MG63 (cell line): ENCODE measurements at regions not wholly inside any gene's neighbourhood (a gene's known extent, or its start where the extent isn't known, plus 50 kb on each side); places are given as distances from the start of the nearest gene placed in this dataset.

Experiments used
- DNase-seq: peaks from one replicate; pipeline ENCODE4 v3.0.0-alpha.2; 2020
- H3K27me3 ChIP-seq: fragments of 250-450 bp; sonication (Bioruptor Pico); 2 replicates; pipeline ENCODE4 v1.5.1; 2020; ENCODE audit warnings: mild to moderate bottlenecking, moderate library complexity
- H3K36me3 ChIP-seq: fragments of 250-450 bp; sonication (Bioruptor Pico); 2 replicates; pipeline ENCODE4 v1.5.1; 2020; ENCODE audit warnings: mild to moderate bottlenecking, moderate library complexity
- H3K4me3 ChIP-seq: fragments of 250-450 bp; sonication (Bioruptor Pico); 2 replicates; pipeline ENCODE4 v1.5.1; 2020; ENCODE audit warnings: mild to moderate bottlenecking, moderate library complexity
- H3K9me3 ChIP-seq: fragments of 250-450 bp; sonication (Bioruptor Pico); 2 replicates; pipeline ENCODE4 v1.5.1; 2020; ENCODE audit warnings: mild to moderate bottlenecking, moderate library complexity

GRCh38 chr6:63430985-63431519 is 111.3 kb upstream of the LGSN start:
- no peak for DNase-seq
- H3K4me3 ChIP-seq: no peak overlapping the region
- no peaks in the 10 kb centered on the region for H3K9me3 ChIP-seq
- no peaks in the 10 kb centered on the region for H3K36me3 ChIP-seq
- H3K27me3 ChIP-seq: no peaks in the 10 kb centered on the region

DNA sequence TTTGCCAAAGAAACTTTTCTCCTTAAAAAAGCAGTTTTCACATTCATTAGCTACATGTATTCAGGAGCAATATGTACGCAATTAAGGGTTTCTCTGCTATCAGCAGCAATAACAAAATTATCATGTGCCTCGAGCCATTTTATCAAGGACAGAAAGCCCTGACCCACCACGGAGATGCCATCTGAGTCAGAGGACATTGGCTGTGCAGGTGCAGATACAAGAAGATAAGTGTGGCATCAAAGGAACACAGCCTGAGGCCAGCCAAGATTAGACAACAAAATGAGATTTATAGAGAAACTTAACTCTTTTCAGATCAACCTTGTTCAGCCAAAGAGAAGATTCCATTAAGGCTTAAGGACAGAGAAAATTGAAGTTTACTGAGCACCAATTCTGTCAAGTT is 115.2 kb upstream of the LGSN start:
- Histone ChIP-seq H3K4me3 (no peak overlapping the region), H3K27me3 (no peaks in the 10 kb centered on the region), H3K36me3 (no peaks in the 10 kb centered on the region), H3K9me3 (no peaks in the 10 kb centered on the region)
- DNase-seq: no peak

- Histone ChIP-seq H3K4me3 (no peak overlapping the region), H3K27me3 (no peaks in the 10 kb centered on the region), H3K36me3 (no peaks in the 10 kb centered on the region), H3K9me3 (no peaks in the 10 kb centered on the region)
- DNase-seq: no peak
Measured at GRCh38 chr6:63436356-63436755, 116.6 kb upstream of the LGSN start.

GRCh38 chr6:63437058-63437457 is 117.3 kb upstream of the LGSN start:
- Histone ChIP-seq H3K4me3 (no peak overlapping the region), H3K9me3 (no peaks in the 10 kb centered on the region), H3K36me3 (no peaks in the 10 kb centered on the region), H3K27me3 (no peaks in the 10 kb centered on the region)
- no peak for DNase-seq

- Histone ChIP-seq H3K36me3 (no peaks in the 10 kb centered on the region), H3K27me3 (no peaks in the 10 kb centered on the region), H3K4me3 (no peak overlapping the region), H3K9me3 (no peaks in the 10 kb centered on the region)
- no peak for DNase-seq
Measured at GRCh38 chr6:63440057-63440456, 120.3 kb upstream of the LGSN start.

- H3K27me3 ChIP-seq: no peaks in the 10 kb centered on the region
- no peak for DNase-seq
- H3K4me3 ChIP-seq: no peak overlapping the region
- H3K9me3 ChIP-seq: no peaks in the 10 kb centered on the region
- H3K36me3 ChIP-seq: no peaks in the 10 kb centered on the region
Measured at GRCh38 chr6:63440594-63440993, 120.8 kb upstream of the LGSN start.

- Histone ChIP-seq H3K36me3 (no peaks in the 10 kb centered on the region), H3K27me3 (no peaks in the 10 kb centered on the region), H3K9me3 (no peaks in the 10 kb centered on the region), H3K4me3 (no peak overlapping the region)
- DNase-seq: no peak
Measured at GRCh38 chr6:63441266-63441956, 121.6 kb upstream of the LGSN start.

GRCh38 chr6:63442870-63443269 is 123.1 kb upstream of the LGSN start:
- H3K36me3 ChIP-seq: no peaks in the 10 kb centered on the region
- no peaks in the 10 kb centered on the region for H3K9me3 ChIP-seq
- H3K4me3 ChIP-seq: no peak overlapping the region
- H3K27me3 ChIP-seq: no peaks in the 10 kb centered on the region
- DNase-seq: no peak

- H3K9me3 ChIP-seq: no peaks in the 10 kb centered on the region
- no peaks in the 10 kb centered on the region for H3K36me3 ChIP-seq
- H3K4me3 ChIP-seq: no peak overlapping the region
- DNase-seq: no peak
- no peaks in the 10 kb centered on the region for H3K27me3 ChIP-seq
Measured at GRCh38 chr6:63444768-63445167, 125.0 kb upstream of the LGSN start.

DNA sequence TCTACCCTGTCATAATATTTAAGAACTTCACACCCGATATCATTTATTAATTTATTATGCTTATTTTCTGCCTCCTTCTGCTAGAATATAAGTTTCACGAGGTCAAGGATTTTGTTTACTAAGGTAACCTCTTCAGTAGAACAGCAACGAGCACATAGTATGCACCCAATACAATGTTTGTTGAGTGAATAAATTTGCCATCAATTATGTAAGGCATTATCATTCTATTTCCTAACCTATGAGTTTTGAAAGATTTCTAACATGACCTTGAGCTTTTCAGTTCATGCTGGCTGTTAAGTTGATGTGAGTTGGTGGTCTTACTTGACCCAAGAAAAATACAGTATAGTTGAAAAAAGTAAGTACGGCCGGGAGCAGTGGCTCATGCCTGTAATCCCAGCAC is 125.9 kb upstream of the LOC128125822 start:
- DNase-seq: no peak
- no peaks in the 10 kb centered on the region for H3K27me3 ChIP-seq
- H3K4me3 ChIP-seq: no peak overlapping the region
- no peaks in the 10 kb centered on the region for H3K9me3 ChIP-seq
- H3K36me3 ChIP-seq: no peaks in the 10 kb centered on the region

DNA sequence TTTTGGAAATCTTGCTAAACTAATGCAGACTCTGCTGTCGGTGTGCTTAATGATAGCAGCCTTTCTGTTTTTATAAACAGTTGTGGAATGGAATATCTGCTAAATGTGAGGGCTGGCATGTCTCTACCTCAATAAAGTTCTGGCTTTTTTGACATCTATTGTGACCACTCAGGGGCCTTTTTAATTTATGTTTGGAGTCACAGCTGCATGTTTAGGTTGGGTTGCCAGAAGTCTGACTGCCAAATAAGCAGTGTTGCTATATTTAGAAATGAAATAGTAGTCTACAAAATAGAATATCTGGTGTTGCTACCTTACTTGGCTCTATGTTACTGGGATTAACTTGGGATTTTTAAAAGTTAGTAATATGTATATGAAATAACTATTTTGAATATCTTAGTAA is 125.1 kb upstream of the LOC128125822 start:
- H3K4me3 ChIP-seq: no peak overlapping the region
- H3K36me3 ChIP-seq: no peaks in the 10 kb centered on the region
- DNase-seq: no peak
- no peaks in the 10 kb centered on the region for H3K9me3 ChIP-seq
- H3K27me3 ChIP-seq: no peaks in the 10 kb centered on the region

GRCh38 chr6:63448229-63448628 is 124.1 kb upstream of the LOC128125822 start:
- no peaks in the 10 kb centered on the region for H3K27me3 ChIP-seq
- H3K9me3 ChIP-seq: no peaks in the 10 kb centered on the region
- no peaks in the 10 kb centered on the region for H3K36me3 ChIP-seq
- DNase-seq: no peak
- no peak overlapping the region for H3K4me3 ChIP-seq

GRCh38 chr6:63449714-63450113 is 122.6 kb upstream of the LOC128125822 start:
- no peak for DNase-seq

DNA sequence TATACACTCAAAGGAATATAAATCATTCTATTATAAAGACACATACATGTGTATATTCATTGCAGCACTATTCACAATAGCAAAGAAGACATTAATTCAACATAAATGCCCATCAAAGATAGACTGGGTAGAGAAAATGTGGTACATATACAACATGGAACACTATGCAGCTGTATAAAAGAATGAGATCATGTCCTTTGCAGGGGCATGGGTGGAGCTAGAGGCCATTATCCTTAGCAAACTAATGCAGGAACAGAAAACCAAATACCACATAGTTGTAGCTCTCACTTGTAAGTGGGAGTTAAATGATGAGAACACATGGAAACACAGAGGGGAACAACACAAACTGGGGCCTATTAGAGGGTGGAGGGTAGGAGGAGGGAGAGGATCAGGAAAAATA is 121.0 kb upstream of the LOC128125822 start:
- DNase-seq: no peak
- H3K4me3 ChIP-seq: no peak overlapping the region
- H3K27me3 ChIP-seq: no peaks in the 10 kb centered on the region
- no peaks in the 10 kb centered on the region for H3K9me3 ChIP-seq
- H3K36me3 ChIP-seq: no peaks in the 10 kb centered on the region

More at GRCh38 chr6:63449714-63450113, 122.6 kb upstream of the LOC128125822 start:
- Histone ChIP-seq H3K4me3 (no peak overlapping the region), H3K9me3 (no peaks in the 10 kb centered on the region), H3K27me3 (no peaks in the 10 kb centered on the region), H3K36me3 (no peaks in the 10 kb centered on the region)

- Histone ChIP-seq H3K4me3 (no peak overlapping the region), H3K27me3 (no peaks in the 10 kb centered on the region), H3K9me3 (no peaks in the 10 kb centered on the region), H3K36me3 (no peaks in the 10 kb centered on the region)
- no peak for DNase-seq
Measured at GRCh38 chr6:63452125-63452524, 120.2 kb upstream of the LOC128125822 start.

DNA sequence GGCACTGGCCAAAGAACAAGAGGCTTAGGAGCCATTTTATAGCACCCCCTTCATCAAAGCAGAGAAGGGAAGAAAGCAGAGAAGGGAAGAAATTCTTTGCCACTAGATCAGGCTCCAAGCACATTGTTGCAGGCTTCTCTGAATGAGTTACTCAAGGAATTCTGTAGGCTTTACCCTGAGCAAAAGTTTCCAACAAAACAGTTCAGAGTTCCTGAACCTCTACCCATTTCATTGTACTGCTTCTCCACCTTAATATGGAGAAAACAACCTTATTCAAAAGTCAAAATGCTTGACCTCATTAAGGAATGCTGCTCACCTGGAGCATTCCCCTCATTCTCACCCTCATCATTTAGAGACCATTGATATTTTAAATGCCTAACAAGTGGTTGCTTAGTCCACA is 115.5 kb upstream of the LOC128125822 start:
- no peak overlapping the region for H3K4me3 ChIP-seq
- no peak for DNase-seq
- no peaks in the 10 kb centered on the region for H3K9me3 ChIP-seq
- H3K36me3 ChIP-seq: no peaks in the 10 kb centered on the region
- no peaks in the 10 kb centered on the region for H3K27me3 ChIP-seq

DNA sequence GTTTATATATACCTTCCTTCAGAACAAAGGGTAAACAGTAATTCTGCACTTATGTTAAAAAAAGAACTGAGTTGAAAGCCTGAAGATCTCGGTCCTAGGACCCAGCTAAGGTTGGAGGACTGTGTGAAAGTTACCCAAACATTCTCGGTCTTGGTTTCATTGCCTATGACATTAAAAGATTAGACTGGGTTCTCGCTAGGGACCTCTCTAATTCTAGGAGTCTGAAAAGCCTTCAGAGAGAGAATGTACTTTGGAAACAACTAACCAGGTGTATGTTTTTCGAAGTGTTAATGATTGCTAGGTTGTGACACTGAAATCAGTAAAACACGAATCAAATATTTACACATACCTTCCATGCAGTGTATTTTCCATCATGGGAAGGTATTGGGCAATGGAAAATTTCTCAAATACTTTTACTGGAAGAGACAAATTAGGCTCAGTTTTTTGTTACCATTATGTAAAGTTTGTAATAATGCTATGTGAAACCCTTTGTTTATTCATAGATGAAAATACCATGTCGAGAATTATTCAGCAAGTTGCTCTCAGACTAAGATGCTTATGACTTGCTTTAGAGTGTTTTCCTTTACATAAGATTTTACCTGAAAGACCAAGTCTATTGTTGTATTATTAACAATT is 113.7 kb upstream of the LOC128125822 start:
- no peaks in the 10 kb centered on the region for H3K27me3 ChIP-seq
- DNase-seq: no peak
- H3K36me3 ChIP-seq: no peaks in the 10 kb centered on the region
- no peak overlapping the region for H3K4me3 ChIP-seq
- H3K9me3 ChIP-seq: no peaks in the 10 kb centered on the region

- Histone ChIP-seq H3K9me3 (no peaks in the 10 kb centered on the region), H3K4me3 (no peak overlapping the region), H3K27me3 (no peaks in the 10 kb centered on the region), H3K36me3 (no peaks in the 10 kb centered on the region)
- DNase-seq: no peak
Measured at GRCh38 chr6:63459814-63460213, 112.5 kb upstream of the LOC128125822 start.
